SK-N-MC (cell line): ENCODE measurements at regions not wholly inside any gene's neighbourhood (a gene's known extent, or its start where the extent isn't known, plus 50 kb on each side); places are given as distances from the start of the nearest gene placed in this dataset.

Source experiments
- EZH2 ChIP-seq: fragments of 200-600 bp; sonication (generic); IDR thresholded peaks from one replicate; pipeline ENCODE4 v1.6.1; 2017; ENCODE audit warnings: antibody characterized with exemption
- FOXP2 ChIP-seq: optimal IDR thresholded peaks from 2 replicates; pipeline ENCODE3; 2011; ENCODE audit warnings: mild to moderate bottlenecking, moderate library complexity; ENCODE audit not compliant: insufficient read depth; ENCODE audit errors: extremely low read length, control extremely low read depth
- POLR2AphosphoS5 ChIP-seq: IDR thresholded peaks from 2 replicates; pipeline ENCODE4 v1.6.1; 2012; ENCODE audit warnings: mild to moderate bottlenecking, low read depth, low read length, borderline replicate concordance

- no peak for TF ChIP-seq POLR2AphosphoS5
- no peak for TF ChIP-seq EZH2
- no peak for TF ChIP-seq FOXP2
Measured at GRCh38 chr3:193908181-193908744, 227.7 kb upstream of the HES1 start.
